Neural cell (in vitro differentiated cells): ENCODE measurements at regions not wholly inside any gene's neighbourhood (a gene's known extent, or its start where the extent isn't known, plus 50 kb on each side); places are given as distances from the start of the nearest gene placed in this dataset.

Experiments
- H2AFZ ChIP-seq: fragments of 200-600, 300-800 bp; sonication (generic), shearing (Covaris generic); 2 replicates; pipeline ENCODE4 v1.6.0; 2014; ENCODE audit warnings: low read depth, mild to moderate bottlenecking, antibody characterized with exemption, low read length, moderate library complexity
- H3F3A ChIP-seq: fragments of 200-600 bp; shearing (Covaris generic); 2 replicates; pipeline ENCODE4 v1.6.1; 2016; ENCODE audit warnings: mild to moderate bottlenecking, moderate library complexity, mixed read lengths, antibody characterized with exemption, low read length; ENCODE audit not compliant: insufficient read depth, poor library complexity, severe bottlenecking
- H3K27ac ChIP-seq: fragments of 200-600, 300-800 bp; sonication (generic), shearing (Covaris generic); 2 replicates; pipeline ENCODE4 v1.5.1; 2014; ENCODE audit warnings: mild to moderate bottlenecking, low read length, moderate library complexity
- H3K27me3 ChIP-seq: fragments of 300-800, 200-600 bp; sonication (generic), shearing (Covaris generic); 2 replicates; pipeline ENCODE4 v1.6.0; 2014; ENCODE audit warnings: mild to moderate bottlenecking, low read depth, low read length, moderate library complexity; ENCODE audit not compliant: insufficient read depth
- H3K36me3 ChIP-seq: fragments of 300-800, 200-600 bp; sonication (generic), shearing (Covaris generic); 2 replicates; pipeline ENCODE4 v1.5.1; 2014; ENCODE audit warnings: mild to moderate bottlenecking, antibody characterized with exemption, low read length, moderate library complexity; ENCODE audit not compliant: insufficient read depth
- H3K4me2 ChIP-seq: fragments of 300-800, 200-600 bp; sonication (generic), shearing (Covaris generic); 2 replicates; pipeline ENCODE4 v1.6.0; 2014; ENCODE audit warnings: mild to moderate bottlenecking, low read length
- H3K4me3 ChIP-seq: fragments of 300-800, 200-600 bp; sonication (generic), shearing (Covaris generic); 2 replicates; pipeline ENCODE4 v1.5.1; 2014; ENCODE audit warnings: mild to moderate bottlenecking, low read length, moderate library complexity
- H3K79me2 ChIP-seq: fragments of 200-600 bp; shearing (Covaris generic); replicated peaks from 2 replicates; pipeline ENCODE4 v1.6.0; 2014; ENCODE audit warnings: mild to moderate bottlenecking, low read length, moderate library complexity; ENCODE audit not compliant: insufficient read depth
- H3K9ac ChIP-seq: fragments of 300-800, 200-600 bp; sonication (generic), shearing (Covaris generic); 2 replicates; pipeline ENCODE4 v1.6.1; 2016; ENCODE audit warnings: mild to moderate bottlenecking, low read length, mixed read lengths
- H3K9me2 ChIP-seq: fragments of 200-600 bp; shearing (Covaris generic); 2 replicates; pipeline ENCODE4 v1.6.1; 2016; ENCODE audit warnings: mild to moderate bottlenecking, low read length, mixed read lengths; ENCODE audit not compliant: insufficient read depth
- H3K9me3 ChIP-seq: fragments of 200-600, 300-800 bp; sonication (generic), shearing (Covaris generic); 2 replicates; pipeline ENCODE4 v1.6.1; 2016; ENCODE audit warnings: mild to moderate bottlenecking, mixed run types, low read length, moderate library complexity, mixed read lengths
- H4K20me1 ChIP-seq: fragments of 200-600 bp; shearing (Covaris generic); 2 replicates; pipeline ENCODE4 v1.6.1; 2016; ENCODE audit warnings: mild to moderate bottlenecking, mixed run types; ENCODE audit not compliant: insufficient read depth
- EP300 ChIP-seq: fragments of 450-650 bp; conservative IDR thresholded peaks from 2 replicates; pipeline ENCODE4 v1.6.1; 2014; ENCODE audit warnings: antibody characterized with exemption, mild to moderate bottlenecking, moderate library complexity; ENCODE audit not compliant: poor library complexity, severe bottlenecking
- EZH2 ChIP-seq: fragments of 200-600, 300-800 bp; shearing (Covaris generic), sonication (generic); IDR thresholded peaks from 2 replicates; pipeline ENCODE4 v1.6.1; 2014; ENCODE audit warnings: antibody characterized with exemption, low read length, borderline replicate concordance, mild to moderate bottlenecking; ENCODE audit not compliant: insufficient read depth, poor library complexity, severe bottlenecking
- MXI1 ChIP-seq: fragments of 450-650 bp; conservative IDR thresholded peaks from 2 replicates; pipeline ENCODE4 v1.6.1; 2014; ENCODE audit warnings: antibody characterized with exemption, mild to moderate bottlenecking; ENCODE audit not compliant: poor library complexity, severe bottlenecking
- POLR2AphosphoS5 ChIP-seq: IDR thresholded peaks from 2 replicates; pipeline ENCODE4 v1.6.1; 2012
- RAD21 ChIP-seq: fragments of 450-650 bp; conservative IDR thresholded peaks from 2 replicates; pipeline ENCODE4 v1.6.1; 2014; ENCODE audit warnings: antibody characterized with exemption, mild to moderate bottlenecking, moderate library complexity
- REST ChIP-seq: IDR thresholded peaks from 2 replicates; pipeline ENCODE4 v1.6.1; 2012; ENCODE audit warnings: borderline replicate concordance
- SMC3 ChIP-seq: fragments of 450-650 bp; conservative IDR thresholded peaks from 2 replicates; pipeline ENCODE4 v1.6.1; 2014; ENCODE audit warnings: antibody characterized with exemption, mild to moderate bottlenecking, moderate library complexity; ENCODE audit not compliant: poor library complexity
- TAF1 ChIP-seq: IDR thresholded peaks from 2 replicates; pipeline ENCODE4 v1.6.1; 2012; ENCODE audit warnings: low read depth
- TF ChIP-seq, protein P1 (sequence below): fragments of 450-650 bp; IDR thresholded peaks from 2 replicates; pipeline ENCODE4 v1.5.1; 2014; ENCODE audit warnings: antibody characterized with exemption, mild to moderate bottlenecking, moderate library complexity; ENCODE audit not compliant: poor library complexity, severe bottlenecking

DNA sequence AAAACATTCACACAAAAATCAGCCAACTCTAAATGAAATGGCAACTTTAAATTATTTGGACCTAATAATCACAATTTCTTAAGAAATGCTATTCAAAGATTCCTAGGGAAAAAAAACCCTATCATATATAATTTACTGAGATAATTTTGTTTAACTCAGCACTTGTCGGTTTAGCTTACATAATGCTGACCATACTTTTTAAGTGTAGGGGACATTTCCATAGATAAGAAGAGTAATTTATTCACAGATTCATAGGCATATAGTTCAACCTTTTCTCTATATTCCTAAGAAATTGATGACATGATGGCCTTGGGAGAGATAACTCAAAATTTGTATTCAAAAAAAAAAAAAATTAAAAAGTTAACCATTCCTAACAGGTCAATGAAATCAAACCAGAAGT is 260.8 kb upstream of the PGRMC2 start:
- peaks cover 5% of the 10 kb centered on the region for H3F3A ChIP-seq
- H3K27me3 ChIP-seq, result no peaks in the 10 kb centered on the region
- no peaks in the 10 kb centered on the region for H3K9me3 ChIP-seq
- TF ChIP-seq TAF1, result no peak
- TF ChIP-seq EZH2, result no peak
- TF ChIP-seq EP300, result no peak
- TF ChIP-seq MXI1, result no peak
- TF ChIP-seq RAD21, result no peak
- no peak for TF ChIP-seq SMC3
- TF ChIP-seq REST, result no peak
- TF ChIP-seq POLR2AphosphoS5, result no peak
- TF ChIP-seq, protein P1, sequence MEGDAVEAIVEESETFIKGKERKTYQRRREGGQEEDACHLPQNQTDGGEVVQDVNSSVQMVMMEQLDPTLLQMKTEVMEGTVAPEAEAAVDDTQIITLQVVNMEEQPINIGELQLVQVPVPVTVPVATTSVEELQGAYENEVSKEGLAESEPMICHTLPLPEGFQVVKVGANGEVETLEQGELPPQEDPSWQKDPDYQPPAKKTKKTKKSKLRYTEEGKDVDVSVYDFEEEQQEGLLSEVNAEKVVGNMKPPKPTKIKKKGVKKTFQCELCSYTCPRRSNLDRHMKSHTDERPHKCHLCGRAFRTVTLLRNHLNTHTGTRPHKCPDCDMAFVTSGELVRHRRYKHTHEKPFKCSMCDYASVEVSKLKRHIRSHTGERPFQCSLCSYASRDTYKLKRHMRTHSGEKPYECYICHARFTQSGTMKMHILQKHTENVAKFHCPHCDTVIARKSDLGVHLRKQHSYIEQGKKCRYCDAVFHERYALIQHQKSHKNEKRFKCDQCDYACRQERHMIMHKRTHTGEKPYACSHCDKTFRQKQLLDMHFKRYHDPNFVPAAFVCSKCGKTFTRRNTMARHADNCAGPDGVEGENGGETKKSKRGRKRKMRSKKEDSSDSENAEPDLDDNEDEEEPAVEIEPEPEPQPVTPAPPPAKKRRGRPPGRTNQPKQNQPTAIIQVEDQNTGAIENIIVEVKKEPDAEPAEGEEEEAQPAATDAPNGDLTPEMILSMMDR, result no peak
- no peaks in the 10 kb centered on the region for H3K36me3 ChIP-seq
- no peak overlapping the region for H3K27ac ChIP-seq
- H2AFZ ChIP-seq, result no peak overlapping the region
- no peaks in the 10 kb centered on the region for H3K9me2 ChIP-seq
- no peak overlapping the region for H3K4me2 ChIP-seq
- no peaks in the 10 kb centered on the region for H4K20me1 ChIP-seq
- H3K79me2 ChIP-seq, result no peaks in the 10 kb centered on the region
- H3K9ac ChIP-seq, result no peak overlapping the region
- no peak overlapping the region for H3K4me3 ChIP-seq

DNA sequence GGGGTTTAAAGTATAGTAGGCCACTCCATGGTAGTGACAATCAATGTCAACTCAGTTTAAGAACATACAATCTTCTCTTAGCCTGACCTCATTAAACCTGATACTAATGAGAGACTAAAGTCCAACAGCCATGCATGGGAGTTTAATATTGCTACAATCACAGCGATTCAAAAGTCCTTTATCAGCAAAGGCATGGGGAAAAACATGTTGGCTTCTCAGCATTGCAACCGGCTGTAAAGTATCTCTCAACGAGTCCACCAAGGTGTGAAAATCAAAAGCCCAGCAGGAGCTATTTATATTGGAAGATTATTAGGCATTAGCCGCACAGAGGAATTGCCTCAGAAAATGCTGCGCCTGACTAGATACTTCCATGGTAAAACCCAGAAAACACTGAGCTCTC is 256.7 kb upstream of the PGRMC2 start:
- Histone ChIP-seq H3K4me2 (no peak overlapping the region), H3K9me2 (no peaks in the 10 kb centered on the region), H3K27ac (no peak overlapping the region), H2AFZ (no peak overlapping the region), H3K27me3 (no peaks in the 10 kb centered on the region), H3K36me3 (no peaks in the 10 kb centered on the region), H3K79me2 (no peaks in the 10 kb centered on the region), H3F3A (no peaks in the 10 kb centered on the region), H3K4me3 (no peak overlapping the region), H3K9me3 (no peaks in the 10 kb centered on the region), H4K20me1 (no peaks in the 10 kb centered on the region), H3K9ac (no peak overlapping the region)
- TF ChIP-seq RAD21, result no peak
- no peak for TF ChIP-seq POLR2AphosphoS5

GRCh38 chr4:128543696-128544095 is 256.1 kb upstream of the PGRMC2 start:
- Histone ChIP-seq H3K27me3 (no peaks in the 10 kb centered on the region), H3K9ac (no peak overlapping the region), H3K79me2 (no peaks in the 10 kb centered on the region), H3K4me3 (no peak overlapping the region), H3K36me3 (no peaks in the 10 kb centered on the region), H3F3A (no peaks in the 10 kb centered on the region), H3K9me2 (no peaks in the 10 kb centered on the region), H4K20me1 (no peaks in the 10 kb centered on the region), H3K27ac (no peak overlapping the region), H3K9me3 (no peaks in the 10 kb centered on the region), H2AFZ (no peak overlapping the region), H3K4me2 (no peak overlapping the region)
- TF ChIP-seq SMC3 (no peak), MXI1 (no peak), TAF1 (no peak), RAD21 (no peak), EZH2 (no peak), POLR2AphosphoS5 (no peak), EP300 (no peak), REST (no peak)
- TF ChIP-seq, protein P1, result no peak
